Esophagus muscularis mucosa (tissue), 4 donors: ENCODE measurements at regions not wholly inside any gene's neighbourhood (a gene's known extent, or its start where the extent isn't known, plus 50 kb on each side); places are given as distances from the start of the nearest gene placed in this dataset.

ENCODE experiments used
- DNase-seq: peaks from one replicate; pipeline ENCODE4 v3.0.0-alpha.2; 2017; ENCODE audit errors: extremely low spot score
- H3K27ac ChIP-seq, 4 donors: fragments of 200-600 bp; sonication (generic); replicated peaks in 1 of 4; 1 replicate in 3 of 4; 2 replicates in 1 of 4; pipeline ENCODE4 v1.5.1; 2016 to 2019; ENCODE audit warnings: mild to moderate bottlenecking in 1 of 4
- H3K27me3 ChIP-seq, 4 donors: fragments of 200-600 bp; sonication (generic); one replicate each; pipeline versions ENCODE4 v1.5.1 to v1.6.0; 2016 to 2019
- H3K36me3 ChIP-seq, 4 donors: fragments of 200-600 bp; sonication (generic); one replicate each; pipeline ENCODE4 v1.5.1; 2016 to 2019
- H3K4me1 ChIP-seq, 4 donors: fragments of 200-600 bp; sonication (generic); one replicate each; pipeline ENCODE4 v1.5.1; 2016 to 2019
- H3K4me3 ChIP-seq, 4 donors: fragments of 200-600 bp; sonication (generic); 1 replicate in 2 of 4; 2 replicates in 2 of 4; pipeline ENCODE4 v1.5.1; 2016 to 2019; ENCODE audit warnings: mild to moderate bottlenecking in 4 of 4, moderate library complexity in 1 of 4
- H3K9me3 ChIP-seq, 4 donors: fragments of 200-600 bp; sonication (generic); 1 replicate in 3 of 4; 2 replicates in 1 of 4; pipeline ENCODE4 v1.5.1; 2016 to 2019
- EP300 ChIP-seq: sonication (generic); formaldehyde crosslinking; IDR thresholded peaks from one replicate; pipeline ENCODE4 v1.6.1; 2017; ENCODE audit warnings: antibody characterized with exemption
- POLR2A ChIP-seq: fragments of 450-650 bp; IDR thresholded peaks from one replicate; pipeline ENCODE4 v1.6.1; 2017; ENCODE audit warnings: antibody characterized with exemption, moderate library complexity, mild to moderate bottlenecking, low read depth
- POLR2AphosphoS5 ChIP-seq, 2 donors: sonication (generic); formaldehyde crosslinking; IDR thresholded peaks; one replicate each; pipeline ENCODE4 v1.6.1; 2017; ENCODE audit warnings: antibody characterized with exemption in 2 of 2
- WGBS: methylation state at CpG from one replicate; pipeline ENCODE4 v1.1.5; 2018; 5-methylcytosine and 5-hydroxymethylcytosine counted together
- intact Hi-C: fragments of 100-400 bp; cut with DNase I; formaldehyde crosslinking; loops from one replicate; pipeline ENCODE4 v1.15.1; 2023
- TF ChIP-seq, protein P1 (sequence below), 3 experiments: fragments of 200-600 bp in 2 of 3; fragments of 450-650 bp in 1 of 3; sonication (generic) in 2 of 3; IDR thresholded peaks; one replicate each; pipeline ENCODE4 v1.5.1; 2017 to 2019; ENCODE audit warnings: antibody characterized with exemption in 3 of 3, mild to moderate bottlenecking in 2 of 3, moderate library complexity in 1 of 3

DNA sequence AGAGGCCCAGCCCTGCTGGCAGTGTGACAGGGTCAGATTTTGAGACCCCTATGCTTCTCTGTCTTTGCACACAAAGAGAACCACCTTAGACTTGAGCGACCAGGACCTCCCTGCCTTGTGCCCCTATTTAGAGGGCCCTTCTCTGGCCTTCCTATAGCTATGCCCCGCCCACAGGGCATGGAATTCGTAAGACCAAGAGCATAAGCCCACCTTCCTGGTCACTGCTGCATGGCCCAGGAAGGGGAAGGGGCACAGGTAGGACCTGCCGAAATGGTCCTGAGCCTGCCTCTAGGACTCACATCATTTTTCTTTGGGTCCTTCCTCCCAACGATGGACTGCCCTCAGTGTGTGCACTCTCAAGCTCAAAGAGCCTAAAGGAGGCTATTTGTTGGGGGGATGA, 65.1 kb upstream of the SRSF6 start:
- Histone ChIP-seq H3K4me3 (no peak overlapping the region), H3K27me3 (peaks cover 0 to 35% (median 0%) of the 10 kb centered on the region in 4 donors), H3K9me3 (peaks cover 0 to 8% (median 0%) of the 10 kb centered on the region in 4 donors), H3K36me3 (no peaks in the 10 kb centered on the region), H3K27ac (no peak overlapping the region), H3K4me1 (peaks cover 0 to 17% (median 16%) of the 10 kb centered on the region in 4 donors)
- peak; percentile 84 for DNase-seq
- WGBS, result 76% methylated on average over 5 of the region's 5 CpGs
- TF ChIP-seq, protein P1, sequence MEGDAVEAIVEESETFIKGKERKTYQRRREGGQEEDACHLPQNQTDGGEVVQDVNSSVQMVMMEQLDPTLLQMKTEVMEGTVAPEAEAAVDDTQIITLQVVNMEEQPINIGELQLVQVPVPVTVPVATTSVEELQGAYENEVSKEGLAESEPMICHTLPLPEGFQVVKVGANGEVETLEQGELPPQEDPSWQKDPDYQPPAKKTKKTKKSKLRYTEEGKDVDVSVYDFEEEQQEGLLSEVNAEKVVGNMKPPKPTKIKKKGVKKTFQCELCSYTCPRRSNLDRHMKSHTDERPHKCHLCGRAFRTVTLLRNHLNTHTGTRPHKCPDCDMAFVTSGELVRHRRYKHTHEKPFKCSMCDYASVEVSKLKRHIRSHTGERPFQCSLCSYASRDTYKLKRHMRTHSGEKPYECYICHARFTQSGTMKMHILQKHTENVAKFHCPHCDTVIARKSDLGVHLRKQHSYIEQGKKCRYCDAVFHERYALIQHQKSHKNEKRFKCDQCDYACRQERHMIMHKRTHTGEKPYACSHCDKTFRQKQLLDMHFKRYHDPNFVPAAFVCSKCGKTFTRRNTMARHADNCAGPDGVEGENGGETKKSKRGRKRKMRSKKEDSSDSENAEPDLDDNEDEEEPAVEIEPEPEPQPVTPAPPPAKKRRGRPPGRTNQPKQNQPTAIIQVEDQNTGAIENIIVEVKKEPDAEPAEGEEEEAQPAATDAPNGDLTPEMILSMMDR (IDR thresholded peaks at IDR 0.05), result no peak
- TF ChIP-seq POLR2AphosphoS5 (IDR thresholded peaks at IDR 0.05) (no peak), EP300 (no peak), POLR2A (no peak)
- intact Hi-C loops, result no loop called here

DNA sequence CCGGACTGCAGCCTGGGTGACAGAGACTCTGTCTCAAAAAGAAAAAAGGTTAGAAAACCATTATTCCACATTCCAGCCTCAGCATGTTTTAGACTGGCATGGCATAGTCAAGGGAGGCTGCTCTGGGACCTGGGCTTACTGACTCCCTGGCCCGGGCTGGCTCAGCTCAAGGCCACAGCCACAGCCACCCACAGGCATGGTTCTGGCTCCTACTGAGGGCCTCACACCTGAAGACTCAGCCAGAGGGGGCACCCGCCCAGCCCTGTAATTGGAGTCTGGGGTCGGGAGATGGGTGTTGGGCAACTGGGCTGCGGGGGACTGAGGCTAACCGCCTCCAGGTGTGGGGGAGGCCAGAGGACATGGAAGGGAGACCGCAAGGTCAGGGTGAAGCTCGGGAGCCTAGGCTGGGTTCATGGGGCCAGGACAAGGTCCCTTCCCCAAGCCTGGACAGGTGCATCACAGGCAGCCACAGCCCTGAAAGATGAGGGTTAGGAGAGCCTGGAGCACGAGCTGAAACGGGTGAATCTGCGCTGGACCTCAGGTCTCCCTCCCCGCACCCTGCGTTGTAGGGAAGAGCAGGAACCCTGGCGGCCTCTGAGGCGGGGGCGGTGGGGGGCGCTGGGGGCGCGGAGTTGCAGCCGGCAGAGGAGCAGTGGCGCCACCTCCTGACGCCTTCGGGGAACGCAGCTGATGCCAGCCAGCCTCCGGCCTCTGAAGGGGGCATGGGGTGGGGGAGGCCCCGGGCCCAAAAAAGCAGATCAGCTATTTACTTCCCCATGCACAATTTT, 67.7 kb upstream of the SRSF6 start:
- Histone ChIP-seq H3K27ac (no peak overlapping the region), H3K4me1 (peaks cover 0 to 17% (median 16%) of the 10 kb centered on the region in 4 donors), H3K4me3 (no peak overlapping the region), H3K9me3 (peaks cover 0 to 8% (median 0%) of the 10 kb centered on the region in 4 donors), H3K27me3 (peaks cover 0 to 32% (median 0%) of the 10 kb centered on the region in 4 donors), H3K36me3 (no peaks in the 10 kb centered on the region)
- 30% methylated on average over 25 of the region's 26 CpGs for WGBS
- TF ChIP-seq POLR2AphosphoS5 (IDR thresholded peaks at IDR 0.05), result no peak
- TF ChIP-seq EP300, result no peak
- TF ChIP-seq, protein P1 (IDR thresholded peaks at IDR 0.05), result peak in 1 of 3 experiments; percentile 19
- TF ChIP-seq POLR2A, result no peak
- DNase-seq, result peak; percentile 87
- intact Hi-C loops, result no loop called here

DNA sequence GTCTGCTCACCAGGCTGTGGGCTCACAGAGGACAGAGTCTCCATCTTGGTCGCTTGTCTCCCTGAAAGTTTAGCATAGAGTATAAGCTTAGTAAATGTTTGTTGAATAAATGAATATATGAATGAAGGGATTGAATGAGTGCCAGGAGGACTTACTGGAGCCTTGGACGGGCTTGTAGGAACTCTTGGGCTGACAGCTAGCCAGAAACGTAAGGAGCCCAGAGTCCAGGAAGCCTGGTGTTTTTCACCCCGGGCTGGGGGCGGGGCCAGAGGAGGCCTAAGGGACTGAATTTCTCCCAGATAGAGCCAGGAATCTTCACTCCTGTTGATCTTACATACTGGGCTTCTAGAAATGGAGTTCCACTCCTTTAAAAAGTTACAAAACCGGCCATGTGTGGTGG, 68.5 kb upstream of the SRSF6 start:
- TF ChIP-seq EP300 (no peak), POLR2A (no peak), POLR2AphosphoS5 (IDR thresholded peaks at IDR 0.05) (no peak)
- TF ChIP-seq, protein P1 (IDR thresholded peaks at IDR 0.05), result no peak
- peaks cover 0 to 17% (median 16%) of the 10 kb centered on the region in 4 donors for H3K4me1 ChIP-seq
- no peaks in the 10 kb centered on the region for H3K36me3 ChIP-seq
- H3K27ac ChIP-seq, result peak overlapping the region in 2 of 4 donors; percentile 2 to 38
- intact Hi-C loops, result no loop called here
- DNase-seq, result peak; percentile 91
- H3K4me3 ChIP-seq, result no peak overlapping the region
- H3K27me3 ChIP-seq, result peaks cover 0 to 31% (median 0%) of the 10 kb centered on the region in 4 donors
- peaks cover 0 to 8% (median 0%) of the 10 kb centered on the region in 4 donors for H3K9me3 ChIP-seq
- WGBS, result 37% methylated on average over 3 of the region's 6 CpGs

DNA sequence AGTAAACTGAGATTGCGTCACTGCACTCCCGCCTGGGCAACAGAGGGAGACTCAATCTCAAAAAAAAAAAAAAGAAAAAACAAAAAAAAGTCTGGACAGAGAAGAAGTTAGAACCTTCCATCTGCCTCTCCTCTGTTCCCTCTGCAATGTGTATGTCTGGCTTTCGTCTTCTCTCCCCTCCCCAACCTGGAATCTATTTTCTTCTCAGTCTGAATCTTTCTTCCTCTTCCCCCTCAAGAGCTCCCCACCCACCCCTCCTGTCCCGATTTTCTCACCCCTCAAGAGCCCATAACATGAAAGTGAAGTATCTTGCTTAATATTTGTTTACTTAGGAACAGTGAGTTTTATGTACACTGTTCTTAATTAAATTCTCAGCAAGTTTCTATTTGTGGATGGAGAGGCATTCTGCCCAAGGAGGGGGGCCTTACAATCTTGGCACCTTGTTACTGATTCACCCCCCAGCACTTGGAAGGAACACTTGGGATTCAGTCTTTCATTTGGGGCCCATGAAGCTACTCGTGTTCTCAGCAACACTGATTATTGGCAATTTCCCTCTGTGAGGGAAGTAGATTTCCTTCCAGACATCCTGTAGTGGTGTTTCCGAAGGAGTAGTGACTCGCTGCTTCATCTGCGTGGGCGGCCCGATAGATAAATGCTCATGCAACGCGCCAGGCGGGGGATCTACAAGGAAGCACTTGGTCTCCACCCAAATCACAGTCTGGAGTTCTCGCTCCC, 69.3 kb upstream of the SRSF6 start:
- TF ChIP-seq POLR2AphosphoS5 (IDR thresholded peaks at IDR 0.05), result no peak
- TF ChIP-seq EP300, result no peak
- TF ChIP-seq POLR2A, result no peak
- TF ChIP-seq, protein P1 (IDR thresholded peaks at IDR 0.05), result no peak
- WGBS, result 29% methylated on average over 5 of the region's 14 CpGs
- peak; percentile 94 for DNase-seq
- H3K36me3 ChIP-seq, result no peaks in the 10 kb centered on the region
- H3K4me1 ChIP-seq, result peaks cover 0 to 17% (median 16%) of the 10 kb centered on the region in 4 donors
- peaks cover 0 to under 1% (median 0%) of the 10 kb centered on the region in 4 donors for H3K9me3 ChIP-seq
- intact Hi-C loops, result no loop called here
- H3K4me3 ChIP-seq, result no peak overlapping the region
- peaks cover 0 to 31% (median 0%) of the 10 kb centered on the region in 4 donors for H3K27me3 ChIP-seq
- peak overlapping the region in 2 of 4 donors; percentile 2 to 38 for H3K27ac ChIP-seq
